ENCODE measurements at regions not wholly inside any gene's neighbourhood (a gene's known extent, or its start where the extent isn't known, plus 50 kb on each side); places are given as distances from the start of the nearest gene placed in this dataset.

- Histone ChIP-seq H3K9me3 (no peaks in the 10 kb centered on the region), H3K4me1 (no peaks in the 10 kb centered on the region), H3K36me3 (no peaks in the 10 kb centered on the region), H3K27me3 (no peaks in the 10 kb centered on the region), H3K27ac (no peak overlapping the region), H3K4me3 (replicated peaks in 1 of 3) (no peak overlapping the region)
- WGBS, 2 donors = 95 to 100% methylated on average over 1 of the region's 1 CpG
- DNase-seq = no peak
- TF ChIP-seq POLR2A (IDR thresholded peaks at IDR 0.05) (no peak), CTCF (IDR thresholded peaks at IDR 0.05) (no peak)
- intact Hi-C loops (cut with DNase I) = no loop called here
Observed at GRCh38 chrX:16461968-16462367, 188.0 kb upstream of the S100G start.

- Histone ChIP-seq H3K4me1 (no peaks in the 10 kb centered on the region), H3K36me3 (no peaks in the 10 kb centered on the region), H3K27ac (no peak overlapping the region), H3K9me3 (no peaks in the 10 kb centered on the region), H3K27me3 (no peaks in the 10 kb centered on the region), H3K4me3 (replicated peaks in 1 of 3) (no peak overlapping the region)
- DNase-seq = no peak
- intact Hi-C loops (cut with DNase I) = no loop called here
- TF ChIP-seq CTCF (IDR thresholded peaks at IDR 0.05) (no peak), POLR2A (IDR thresholded peaks at IDR 0.05) (no peak)
- 77 to 91% methylated on average over 6 of the region's 6 CpGs for WGBS, 2 donors
Observed at GRCh38 chrX:16462912-16463311, 187.0 kb upstream of the S100G start.

- no peaks in the 10 kb centered on the region for H3K36me3 ChIP-seq
- WGBS, 2 donors = 56 to 59% methylated on average over 4 of the region's 4 CpGs
- H3K27me3 ChIP-seq = no peaks in the 10 kb centered on the region
- H3K27ac ChIP-seq = no peak overlapping the region
- H3K4me1 ChIP-seq = no peaks in the 10 kb centered on the region
- DNase-seq = no peak
- H3K9me3 ChIP-seq = no peaks in the 10 kb centered on the region
- no peak overlapping the region for H3K4me3 ChIP-seq (replicated peaks in 1 of 3)
- TF ChIP-seq CTCF (IDR thresholded peaks at IDR 0.05) = no peak
- no peak for TF ChIP-seq POLR2A (IDR thresholded peaks at IDR 0.05)
- intact Hi-C loops (cut with DNase I) = no loop called here
Observed at GRCh38 chrX:16464369-16464768, 185.6 kb upstream of the S100G start.

GRCh38 chrX:16465081-16465876, 184.7 kb upstream of the S100G start:
- Histone ChIP-seq H3K27ac (no peak overlapping the region), H3K9me3 (no peaks in the 10 kb centered on the region), H3K4me3 (replicated peaks in 1 of 3) (no peak overlapping the region), H3K27me3 (no peaks in the 10 kb centered on the region), H3K36me3 (no peaks in the 10 kb centered on the region), H3K4me1 (no peaks in the 10 kb centered on the region)
- DNase-seq = no peak
- WGBS, 2 donors = 86 to 87% methylated on average over 4 to 5 of the region's 5 CpGs
- intact Hi-C loops (cut with DNase I) = no loop called here
- TF ChIP-seq POLR2A (IDR thresholded peaks at IDR 0.05) (no peak), CTCF (IDR thresholded peaks at IDR 0.05) (no peak)

- intact Hi-C loops (cut with DNase I) = no loop called here
- H3K4me1 ChIP-seq = no peaks in the 10 kb centered on the region
- H3K9me3 ChIP-seq = no peaks in the 10 kb centered on the region
- DNase-seq = no peak
- H3K27me3 ChIP-seq = no peaks in the 10 kb centered on the region
- no peak overlapping the region for H3K27ac ChIP-seq
- WGBS, 2 donors = 90 to 93% methylated on average over 7 of the region's 7 CpGs
- no peak overlapping the region for H3K4me3 ChIP-seq (replicated peaks in 1 of 3)
- H3K36me3 ChIP-seq = no peaks in the 10 kb centered on the region
- TF ChIP-seq POLR2A (IDR thresholded peaks at IDR 0.05) (no peak), CTCF (IDR thresholded peaks at IDR 0.05) (no peak)
Observed at GRCh38 chrX:16466640-16467432, 183.1 kb upstream of the S100G start.

Measured in thyroid gland (tissue), 4 donors.